ENCODE measurements at regions not wholly inside any gene's neighbourhood (a gene's known extent, or its start where the extent isn't known, plus 50 kb on each side); places are given as distances from the start of the nearest gene placed in this dataset.
A peak's percentile ranks its signal among the peaks of the same experiment; 100 is the strongest.

GRCh38 chr4:17218786-17219185 lies 293.1 kb downstream of the QDPR start:
- Histone ChIP-seq H3K27me3 (ENCODE audit: control insufficient read depth in 3 of 3, insufficient read depth in 3 of 3, low read length in 2 of 3) (no peaks in the 10 kb centered on the region), H3K4me3 (no peak overlapping the region), H3K36me3 (ENCODE audit: control insufficient read depth in 4 of 4, insufficient read depth in 4 of 4, low read length in 4 of 4) (no peaks in the 10 kb centered on the region), H3K9ac (ENCODE audit: insufficient read depth in 1 of 2, low read length in 2 of 2) (no peak overlapping the region), H3K9me3 (ENCODE audit: control insufficient read depth in 4 of 4, insufficient read depth in 3 of 4, low read length in 3 of 4) (peaks cover 0 to 5% (median 0%) of the 10 kb centered on the region in 4 donors), H3K4me1 (ENCODE audit: control insufficient read depth in 5 of 5, insufficient read depth in 5 of 5, low read length in 5 of 5) (peaks cover 0 to 7% (median 2%) of the 10 kb centered on the region in 5 donors), H3K27ac (ENCODE audit: low read depth in 1 of 2, low read length in 1 of 2) (no peak overlapping the region)
- ATAC-seq (ENCODE audit: insufficient read depth, low FRiP score): no peak
- DNase-seq: peak; percentile 29 to 71 (median 51)
- TF ChIP-seq CTCF (IDR thresholded peaks at IDR 0.05; ENCODE audit: control extremely low read depth, extremely low read depth): no peak
- WGBS, 2 donors: 75 to 83% methylated on average over 3 of the region's 3 CpGs

DNA sequence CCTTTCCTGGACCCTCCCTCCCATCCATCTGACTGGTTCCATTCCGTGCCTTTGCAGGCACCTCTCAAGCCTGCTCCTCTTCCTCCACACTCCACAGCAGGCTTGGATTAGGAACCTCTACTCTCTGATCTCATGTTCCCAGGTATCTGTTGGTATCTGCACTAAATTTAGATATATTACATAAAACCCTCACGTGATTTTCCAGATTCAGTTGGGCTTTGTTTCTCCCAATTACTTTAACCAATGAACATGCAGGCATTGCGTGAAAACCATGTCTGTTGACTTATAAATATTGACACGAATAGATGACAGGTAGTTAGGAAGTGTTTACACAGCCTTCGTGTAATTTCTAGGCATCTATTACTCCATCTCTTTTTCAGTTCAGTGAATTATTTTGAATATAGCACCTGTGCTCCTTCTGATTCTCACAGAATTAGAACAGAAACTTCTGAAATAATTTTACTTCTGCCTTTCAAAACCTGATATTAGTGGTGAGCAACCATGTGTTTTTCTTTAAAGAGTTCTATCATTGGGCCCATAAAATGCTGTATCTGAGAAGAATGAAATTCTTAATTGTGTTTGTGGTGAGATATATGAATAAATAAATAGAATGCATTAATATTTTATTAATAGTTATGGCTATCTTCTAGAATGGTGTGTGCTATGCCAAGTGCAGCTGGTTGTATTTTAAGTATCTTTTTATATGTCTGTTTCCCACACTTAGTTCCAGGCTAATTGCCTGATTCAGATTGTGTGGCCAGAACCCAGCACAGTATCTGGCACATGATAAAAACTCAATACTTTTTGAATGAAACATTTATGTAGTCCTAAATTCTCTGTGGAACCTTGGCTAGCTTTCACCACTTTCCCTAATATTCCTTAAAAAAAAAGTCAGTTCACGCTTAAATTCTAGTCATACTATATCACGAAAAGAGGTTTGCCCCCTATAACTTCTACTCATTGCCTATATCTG lies 304.8 kb downstream of the QDPR start:
- Histone ChIP-seq H3K27me3 (ENCODE audit: control insufficient read depth in 3 of 3, insufficient read depth in 3 of 3, low read length in 2 of 3) (peaks cover 0 to 6% (median 2%) of the 10 kb centered on the region in 3 donors), H3K9ac (ENCODE audit: insufficient read depth in 1 of 2, low read length in 2 of 2) (no peak overlapping the region), H3K4me1 (ENCODE audit: control insufficient read depth in 5 of 5, insufficient read depth in 5 of 5, low read length in 5 of 5) (peaks cover 0 to 11% (median 5%) of the 10 kb centered on the region in 5 donors), H3K4me3 (no peak overlapping the region), H3K9me3 (ENCODE audit: control insufficient read depth in 4 of 4, insufficient read depth in 3 of 4, low read length in 3 of 4) (peaks cover 0 to 2% (median 0%) of the 10 kb centered on the region in 4 donors), H3K27ac (ENCODE audit: low read depth in 1 of 2, low read length in 1 of 2) (no peak overlapping the region), H3K36me3 (ENCODE audit: control insufficient read depth in 4 of 4, insufficient read depth in 4 of 4, low read length in 4 of 4) (no peaks in the 10 kb centered on the region)
- no peak for TF ChIP-seq CTCF (IDR thresholded peaks at IDR 0.05; ENCODE audit: control extremely low read depth, extremely low read depth)
- DNase-seq: peak in 2 of 3 donors; percentile 24 to 45
- no peak for ATAC-seq (ENCODE audit: insufficient read depth, low FRiP score)
- 79 to 86% methylated on average over 7 of the region's 7 CpGs for WGBS, 2 donors

DNA sequence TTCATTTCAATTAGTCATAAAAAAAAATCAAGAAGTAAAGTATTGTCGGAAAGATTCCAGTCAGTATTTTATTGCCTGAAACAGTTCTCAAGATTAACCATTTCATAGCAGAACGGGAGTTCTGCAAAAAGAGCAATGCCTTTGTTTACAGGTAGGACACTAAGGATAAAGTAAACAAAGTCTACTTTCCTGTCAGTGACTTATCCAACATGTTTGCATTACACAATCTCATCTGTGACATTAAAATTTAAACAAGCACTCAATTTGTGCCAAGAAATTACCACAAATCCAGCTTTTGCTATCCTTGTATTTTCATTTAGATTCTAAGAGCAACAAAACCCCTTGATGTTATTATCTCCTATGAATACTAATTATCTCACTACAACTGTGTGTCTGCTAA lies 306.5 kb upstream of the LDB2 start:
- peaks cover 0 to 6% (median 2%) of the 10 kb centered on the region in 3 donors for H3K27me3 ChIP-seq (ENCODE audit: control insufficient read depth in 3 of 3, insufficient read depth in 3 of 3, low read length in 2 of 3)
- ATAC-seq (ENCODE audit: insufficient read depth, low FRiP score): no peak
- no peak for TF ChIP-seq CTCF (IDR thresholded peaks at IDR 0.05; ENCODE audit: control extremely low read depth, extremely low read depth)
- DNase-seq: peak in 2 of 3 donors; percentile 23 to 46
- no peak overlapping the region for H3K27ac ChIP-seq (ENCODE audit: low read depth in 1 of 2, low read length in 1 of 2)
- WGBS, 2 donors: 24 to 30% methylated on average over 2 of the region's 2 CpGs
- no peak overlapping the region for H3K4me3 ChIP-seq
- H3K36me3 ChIP-seq (ENCODE audit: control insufficient read depth in 4 of 4, insufficient read depth in 4 of 4, low read length in 4 of 4): no peaks in the 10 kb centered on the region
- H3K9ac ChIP-seq (ENCODE audit: insufficient read depth in 1 of 2, low read length in 2 of 2): no peak overlapping the region
- peaks cover 0 to 11% (median 5%) of the 10 kb centered on the region in 5 donors for H3K4me1 ChIP-seq (ENCODE audit: control insufficient read depth in 5 of 5, insufficient read depth in 5 of 5, low read length in 5 of 5)
- H3K9me3 ChIP-seq (ENCODE audit: control insufficient read depth in 4 of 4, insufficient read depth in 3 of 4, low read length in 3 of 4): peaks cover 0 to 2% (median 0%) of the 10 kb centered on the region in 4 donors
